Mucosa of descending colon (tissue), 3 donors: ENCODE measurements at regions not wholly inside any gene's neighbourhood (a gene's known extent, or its start where the extent isn't known, plus 50 kb on each side); places are given as distances from the start of the nearest gene placed in this dataset.
A peak's percentile ranks its signal among the peaks of the same experiment; 100 is the strongest.

Experiments used
- ATAC-seq: fragments of 200-7000 bp; cut with Tn5 transposase; one replicate; pipeline ENCODE4 v1.9.1; 2020; ENCODE audit warnings: mild to moderate bottlenecking, moderate library complexity
- DNase-seq, 3 donors: peaks; one replicate each; pipeline ENCODE4 v3.0.0-alpha.2; 2020
- H3K36me3 ChIP-seq: fragments of 200-600 bp; one replicate; pipeline ENCODE4 v1.8.0; 2021; ENCODE audit warnings: low read depth, mild to moderate bottlenecking
- H3K4me1 ChIP-seq: fragments of 200-600 bp; one replicate; pipeline ENCODE4 v1.8.0; 2021; ENCODE audit warnings: low read depth, mild to moderate bottlenecking
- H3K4me3 ChIP-seq: fragments of 200-600 bp; one replicate; pipeline ENCODE4 v1.8.0; 2021; ENCODE audit warnings: mild to moderate bottlenecking
- H3K9me3 ChIP-seq: fragments of 200-600 bp; one replicate; pipeline ENCODE4 v1.8.0; 2021; ENCODE audit warnings: mild to moderate bottlenecking
- CTCF ChIP-seq: fragments of 200-600 bp; IDR thresholded peaks from one replicate; pipeline ENCODE4 v1.8.0; 2022; ENCODE audit warnings: antibody characterized with exemption, mild to moderate bottlenecking
- intact Hi-C, 2 donors: fragments of 100-400 bp; cut with DNase I in 1 of 2; cut with micrococcal nuclease in 1 of 2; formaldehyde crosslinking; loops; one replicate each; pipeline versions ENCODE4 v1.11.0 to v1.11.1; 2022; cut with DNase I, micrococcal nuclease
- donor health status: DM: no; HTN: no; CAD: no; lungs with moderate emphysema.
- donor health status: DM: no; HTN: no; CAD: no.
- donor health status: DM: no; HTN: yes; CAD: no.

DNA sequence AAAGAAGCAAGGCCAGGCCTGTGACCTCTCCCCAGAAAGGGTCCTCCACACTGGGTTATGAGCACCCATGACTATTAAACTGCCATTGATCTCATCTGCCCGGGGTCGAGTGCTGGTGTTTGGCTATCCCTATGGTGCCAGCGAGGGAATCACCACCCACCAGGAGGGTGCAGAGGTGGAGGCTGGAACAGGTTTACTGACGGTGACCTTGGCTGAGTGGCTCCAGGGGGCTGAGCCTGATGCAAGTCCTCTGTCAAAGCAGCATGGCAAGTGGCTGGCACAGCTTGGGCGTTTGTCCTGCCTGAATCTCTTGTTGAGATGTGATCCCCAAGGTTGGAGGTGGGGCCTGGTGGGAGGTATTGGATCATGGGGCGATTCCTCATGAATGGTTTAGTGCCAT, 196.4 kb upstream of the HDAC4 start:
- TF ChIP-seq CTCF, result no peak
- ATAC-seq (no peak), DNase-seq (peak in 2 of 3 donors; percentile 6 to 22)
- Histone ChIP-seq H3K4me3 (no peak overlapping the region), H3K36me3 (no peaks in the 10 kb centered on the region), H3K9me3 (no peaks in the 10 kb centered on the region), H3K4me1 (no peaks in the 10 kb centered on the region)
- intact Hi-C loops, result no loop called here

- no peak for TF ChIP-seq CTCF
- Histone ChIP-seq H3K4me3 (no peak overlapping the region), H3K9me3 (peaks cover 3% of the 10 kb centered on the region), H3K36me3 (no peaks in the 10 kb centered on the region), H3K4me1 (no peaks in the 10 kb centered on the region)
- DNase-seq (peak in 1 of 3 donors; percentile 13), ATAC-seq (no peak)
- intact Hi-C loops, result no loop called here
Observed at GRCh38 chr2:239596792-239597191, 196.0 kb upstream of the HDAC4 start.

- intact Hi-C loops, result no loop called here
- DNase-seq (no peak), ATAC-seq (no peak)
- Histone ChIP-seq H3K4me1 (no peaks in the 10 kb centered on the region), H3K36me3 (no peaks in the 10 kb centered on the region), H3K4me3 (no peak overlapping the region), H3K9me3 (peaks cover 4% of the 10 kb centered on the region)
- no peak for TF ChIP-seq CTCF
Observed at GRCh38 chr2:239596253-239596652, 195.4 kb upstream of the HDAC4 start.

DNA sequence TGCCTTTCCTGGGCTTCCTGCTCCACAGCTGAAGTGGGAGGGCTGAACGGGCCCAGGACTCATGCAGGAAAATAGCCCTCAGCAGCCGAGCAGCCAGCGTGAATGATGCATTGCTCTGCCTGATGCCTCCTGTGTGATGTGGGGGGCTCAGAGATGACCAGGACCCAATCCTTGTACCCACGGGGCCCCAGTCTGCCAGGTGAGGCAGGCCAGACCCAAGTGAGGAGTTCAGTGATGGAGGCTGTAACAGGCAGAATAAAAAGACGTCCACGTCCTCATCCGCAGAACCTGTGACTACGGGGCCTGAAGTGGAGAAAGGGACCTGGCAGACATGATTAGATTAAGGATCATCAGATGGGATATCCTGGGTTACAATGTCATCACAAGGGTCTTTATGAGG, 194.9 kb upstream of the HDAC4 start:
- TF ChIP-seq CTCF, result no peak

DNA sequence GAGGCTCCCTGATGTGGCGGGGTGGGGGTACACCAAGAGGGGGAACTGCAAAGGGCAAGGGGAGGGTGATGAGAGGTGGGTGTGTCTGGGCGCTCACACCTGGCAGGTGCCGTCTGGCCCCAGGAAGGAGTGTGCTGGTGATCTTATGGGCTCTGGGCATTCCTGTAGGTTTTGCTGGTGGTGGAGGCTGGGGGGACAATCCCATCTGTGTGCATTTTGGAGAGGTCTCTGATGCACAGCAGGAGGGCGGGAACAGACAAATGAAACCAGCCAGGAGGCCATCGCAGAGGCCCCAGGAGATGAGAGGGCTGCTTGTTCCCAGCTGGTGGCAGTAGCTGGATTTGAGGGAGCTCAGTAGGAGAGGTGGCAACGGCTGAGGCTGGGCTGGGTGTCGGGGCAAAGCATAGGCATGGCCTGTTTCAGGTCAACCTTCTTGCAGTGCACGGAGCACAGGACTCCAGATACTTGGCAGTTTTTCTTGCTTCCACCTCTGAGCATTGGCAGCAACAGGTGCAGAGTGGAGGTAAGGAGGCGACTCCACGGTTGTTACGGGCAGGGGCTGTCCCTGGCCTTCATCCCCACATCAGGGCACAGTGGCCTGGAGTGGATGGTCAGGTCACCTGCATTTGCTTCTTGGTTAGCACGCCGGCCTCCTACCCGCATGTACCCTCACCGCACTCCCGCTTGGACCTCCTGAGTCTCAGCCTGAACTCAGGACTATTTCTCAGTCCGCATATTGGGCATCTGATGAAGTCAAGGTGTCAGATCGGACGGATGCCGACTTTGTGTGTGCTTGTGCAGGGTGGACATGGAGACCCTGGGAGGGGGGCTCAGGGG, 194.2 kb upstream of the HDAC4 start:
- no peak overlapping the region for H3K4me3 ChIP-seq
- H3K4me1 ChIP-seq, result no peaks in the 10 kb centered on the region
- intact Hi-C loops, result no loop called here
- DNase-seq (peak in 2 of 3 donors; percentile 15 to 27), ATAC-seq (no peak)
- TF ChIP-seq CTCF, result no peak
- H3K9me3 ChIP-seq, result peaks cover 4% of the 10 kb centered on the region
- H3K36me3 ChIP-seq, result no peaks in the 10 kb centered on the region

More for the DNA sequence above, 194.9 kb upstream of the HDAC4 start:
- DNase-seq, result peak in 1 of 3 donors; percentile 23
- peaks cover 4% of the 10 kb centered on the region for H3K9me3 ChIP-seq
- intact Hi-C loops, result no loop called here
- H3K4me1 ChIP-seq, result no peaks in the 10 kb centered on the region
- H3K36me3 ChIP-seq, result no peaks in the 10 kb centered on the region
- H3K4me3 ChIP-seq, result no peak overlapping the region
- ATAC-seq, result no peak
